ENCODE measurements at regions not wholly inside any gene's neighbourhood (a gene's known extent, or its start where the extent isn't known, plus 50 kb on each side); places are given as distances from the start of the nearest gene placed in this dataset.
"Not testable (repeated sequence)": the region's sequence is repeated elsewhere in the genome, so short reads cannot be mapped to it uniquely, and the experiment has no call there.

- Mint-ChIP-seq H3K27me3 (no peaks in the 10 kb centered on the region), H3K27ac (no peak overlapping the region), H3K36me3 (ENCODE audit: insufficient read depth) (no peaks in the 10 kb centered on the region), H3K4me1 (ENCODE audit: low read depth in 2 of 2) (peaks cover 4 to 15% of the 10 kb centered on the region in 2 donors), H3K4me3 (no peak overlapping the region), H3K9me3 (peaks cover 1 to 8% of the 10 kb centered on the region in 2 donors)
- ATAC-seq (replicated peaks) (no peak), DNase-seq (no peak)
Observed at GRCh38 chr16:16983582-16983981, 487.2 kb downstream of the XYLT1 start.

- not testable (repeated sequence) for H3K9me3 Mint-ChIP-seq; DNase-seq; H3K27me3 Mint-ChIP-seq; H3K36me3 Mint-ChIP-seq (ENCODE audit: insufficient read depth); ATAC-seq (replicated peaks); H3K4me3 Mint-ChIP-seq
- peak overlapping the region in 1 of 2 donors; percentile 95 for H3K27ac Mint-ChIP-seq
- H3K4me1 Mint-ChIP-seq (ENCODE audit: low read depth in 2 of 2): peaks cover 4 to 15% of the 10 kb centered on the region in 2 donors
Observed at GRCh38 chr16:16984091-16984490, 486.7 kb downstream of the XYLT1 start.

GRCh38 chr16:16985707-16986106 is 485.1 kb downstream of the XYLT1 start:
- Mint-ChIP-seq H3K4me1 (ENCODE audit: low read depth in 2 of 2) (peaks cover 4 to 14% of the 10 kb centered on the region in 2 donors), H3K4me3 (no peak overlapping the region), H3K27ac (peak overlapping the region in 1 of 2 donors; percentile 95), H3K36me3 (ENCODE audit: insufficient read depth) (no peaks in the 10 kb centered on the region), H3K9me3 (peaks cover 1 to 8% of the 10 kb centered on the region in 2 donors), H3K27me3 (no peaks in the 10 kb centered on the region)
- ATAC-seq (replicated peaks) (no peak), DNase-seq (no peak)

- no peak for DNase-seq
- Mint-ChIP-seq H3K27ac (peak overlapping the region in 1 of 2 donors; percentile 27), H3K4me3 (no peak overlapping the region), H3K27me3 (no peaks in the 10 kb centered on the region), H3K36me3 (ENCODE audit: insufficient read depth) (peaks cover 3% of the 10 kb centered on the region), H3K9me3 (peaks cover 1 to 8% of the 10 kb centered on the region in 2 donors), H3K4me1 (ENCODE audit: low read depth in 2 of 2) (peaks cover 20 to 25% of the 10 kb centered on the region in 2 donors)
- no peak for ATAC-seq (replicated peaks)
Observed at GRCh38 chr16:16988963-16989362, 481.8 kb downstream of the XYLT1 start.

GRCh38 chr16:16989368-16989767 is 481.4 kb downstream of the XYLT1 start:
- Mint-ChIP-seq H3K4me3 (no peak overlapping the region), H3K27ac (peak overlapping the region in 1 of 2 donors; percentile 27), H3K36me3 (ENCODE audit: insufficient read depth) (peaks cover 3% of the 10 kb centered on the region), H3K9me3 (peaks cover 1 to 8% of the 10 kb centered on the region in 2 donors), H3K27me3 (no peaks in the 10 kb centered on the region), H3K4me1 (ENCODE audit: low read depth in 2 of 2) (peaks cover 21 to 27% of the 10 kb centered on the region in 2 donors)
- ATAC-seq (replicated peaks) (no peak), DNase-seq (no peak)

- Mint-ChIP-seq H3K36me3 (ENCODE audit: insufficient read depth) (peaks cover 3% of the 10 kb centered on the region), H3K27ac (no peak overlapping the region), H3K9me3 (no peaks in the 10 kb centered on the region), H3K4me1 (ENCODE audit: low read depth in 2 of 2) (peaks cover 16% of the 10 kb centered on the region in 2 donors), H3K4me3 (no peak overlapping the region), H3K27me3 (peaks cover 0 to 4% of the 10 kb centered on the region in 2 donors)
- no peak for ATAC-seq (replicated peaks)
- no peak for DNase-seq
Observed at GRCh38 chr16:16991711-16992110, 479.0 kb downstream of the XYLT1 start.

GRCh38 chr16:16992975-16993765 is 477.6 kb downstream of the XYLT1 start:
- Mint-ChIP-seq H3K27me3 (peaks cover 7 to 12% of the 10 kb centered on the region in 2 donors), H3K4me1 (ENCODE audit: low read depth in 2 of 2) (peaks cover 14 to 16% of the 10 kb centered on the region in 2 donors), H3K9me3 (no peaks in the 10 kb centered on the region), H3K4me3 (peak overlapping the region; percentile 54 to 58), H3K27ac (peak overlapping the region; percentile 67 to 86), H3K36me3 (ENCODE audit: insufficient read depth) (peaks cover 3% of the 10 kb centered on the region)
- ATAC-seq (replicated peaks) (peak; percentile 75), DNase-seq (peak in 1 of 3 experiments; percentile 10)

GRCh38 chr16:16994831-16995230 is 475.9 kb downstream of the XYLT1 start:
- no peak overlapping the region for H3K4me3 Mint-ChIP-seq
- ATAC-seq (replicated peaks): no peak
- H3K9me3 Mint-ChIP-seq: no peaks in the 10 kb centered on the region
- H3K36me3 Mint-ChIP-seq (ENCODE audit: insufficient read depth): peaks cover 3% of the 10 kb centered on the region
- H3K27me3 Mint-ChIP-seq: peaks cover 7 to 12% of the 10 kb centered on the region in 2 donors
- H3K27ac Mint-ChIP-seq: peak overlapping the region in 1 of 2 donors; percentile 47
- DNase-seq: no peak
- peaks cover 14 to 16% of the 10 kb centered on the region in 2 donors for H3K4me1 Mint-ChIP-seq (ENCODE audit: low read depth in 2 of 2)

- Mint-ChIP-seq H3K9me3 (no peaks in the 10 kb centered on the region), H3K27ac (no peak overlapping the region), H3K36me3 (ENCODE audit: insufficient read depth) (peaks cover 3% of the 10 kb centered on the region), H3K4me3 (no peak overlapping the region), H3K27me3 (peaks cover 7 to 12% of the 10 kb centered on the region in 2 donors), H3K4me1 (ENCODE audit: low read depth in 2 of 2) (peaks cover 14 to 16% of the 10 kb centered on the region in 2 donors)
- no peak for ATAC-seq (replicated peaks)
- DNase-seq: no peak
Observed at GRCh38 chr16:16996827-16997226, 473.9 kb downstream of the XYLT1 start.

- Mint-ChIP-seq H3K4me3 (no peak overlapping the region), H3K4me1 (ENCODE audit: low read depth in 2 of 2) (peaks cover 14 to 16% of the 10 kb centered on the region in 2 donors), H3K36me3 (ENCODE audit: insufficient read depth) (peaks cover 3% of the 10 kb centered on the region), H3K9me3 (no peaks in the 10 kb centered on the region), H3K27me3 (peaks cover 7 to 12% of the 10 kb centered on the region in 2 donors), H3K27ac (no peak overlapping the region)
- no peak for ATAC-seq (replicated peaks)
- DNase-seq: no peak
Observed at GRCh38 chr16:16997349-16997748, 473.4 kb downstream of the XYLT1 start.

- H3K27ac Mint-ChIP-seq: no peak overlapping the region
- DNase-seq (no peak), ATAC-seq (replicated peaks) (no peak)
- no peaks in the 10 kb centered on the region for H3K36me3 Mint-ChIP-seq (ENCODE audit: insufficient read depth)
- no peak overlapping the region for H3K4me3 Mint-ChIP-seq
- peaks cover 7 to 10% of the 10 kb centered on the region in 2 donors for H3K27me3 Mint-ChIP-seq
- H3K4me1 Mint-ChIP-seq (ENCODE audit: low read depth in 2 of 2): peaks cover 0 to 2% of the 10 kb centered on the region in 2 donors
- H3K9me3 Mint-ChIP-seq: no peaks in the 10 kb centered on the region
Observed at GRCh38 chr16:17001471-17001870, 469.3 kb downstream of the XYLT1 start.

- Mint-ChIP-seq H3K27ac (no peak overlapping the region), H3K9me3 (no peaks in the 10 kb centered on the region), H3K4me1 (ENCODE audit: low read depth in 2 of 2) (peaks cover 0 to 2% of the 10 kb centered on the region in 2 donors), H3K36me3 (ENCODE audit: insufficient read depth) (no peaks in the 10 kb centered on the region), H3K27me3 (peaks cover 4 to 5% of the 10 kb centered on the region in 2 donors), H3K4me3 (no peak overlapping the region)
- DNase-seq: no peak
- ATAC-seq (replicated peaks): no peak
Observed at GRCh38 chr16:17002565-17002964, 468.2 kb downstream of the XYLT1 start.

- not testable (repeated sequence) for H3K27me3 Mint-ChIP-seq; DNase-seq; H3K27ac Mint-ChIP-seq; H3K36me3 Mint-ChIP-seq (ENCODE audit: insufficient read depth); H3K4me1 Mint-ChIP-seq (ENCODE audit: low read depth in 2 of 2); H3K4me3 Mint-ChIP-seq; ATAC-seq (replicated peaks); H3K9me3 Mint-ChIP-seq
Observed at GRCh38 chr16:17005963-17006362, 464.8 kb downstream of the XYLT1 start.

GRCh38 chr16:17011712-17012111 is 459.0 kb downstream of the XYLT1 start:
- Mint-ChIP-seq H3K4me3 (peak overlapping the region in 1 of 2 donors; percentile 32), H3K4me1 (ENCODE audit: low read depth in 2 of 2) (peaks cover 7 to 17% of the 10 kb centered on the region in 2 donors), H3K9me3 (peaks cover 0 to 2% of the 10 kb centered on the region in 2 donors), H3K27ac (no peak overlapping the region), H3K27me3 (peaks cover 0 to 9% of the 10 kb centered on the region in 2 donors), H3K36me3 (ENCODE audit: insufficient read depth) (peaks cover 11% of the 10 kb centered on the region)
- ATAC-seq (replicated peaks): no peak
- no peak for DNase-seq
